B cell (primary cell): ENCODE measurements at regions not wholly inside any gene's neighbourhood (a gene's known extent, or its start where the extent isn't known, plus 50 kb on each side); places are given as distances from the start of the nearest gene placed in this dataset.

Experiments used
- ATAC-seq: fragments of 200-7000 bp; cut with Tn5 transposase; one replicate; pipeline ENCODE4 v1.10.0; 2021; ENCODE audit warnings: low read depth, mild to moderate bottlenecking, moderate number of reproducible peaks, moderate library complexity
- CTCF ChIA-PET: fragments of 350-600 bp; sonication (Branson Sonifier 250); formaldehyde crosslinking; loops from one replicate; lab custom pipeline; 2021; ENCODE audit warnings: antibody characterized with exemption, inconsistent platforms; lab: Charles Lee
- POLR2A ChIA-PET: fragments of 350-600 bp; sonication (Branson Sonifier 250); formaldehyde crosslinking; loops from one replicate; lab custom pipeline; 2021; ENCODE audit warnings: antibody characterized with exemption; lab: Charles Lee
- DNase-seq: peaks from one replicate; pipeline ENCODE4 v3.0.0; 2013
- H2AFZ ChIP-seq: 2 replicates; pipeline ENCODE4 v1.6.1; 2012; ENCODE audit warnings: mild to moderate bottlenecking, low read depth, low read length; ENCODE audit not compliant: insufficient read depth, poor library complexity, severe bottlenecking
- H3K27ac ChIP-seq, 2 donors: 1 replicate in 1 of 2; 2 replicates in 1 of 2; pipeline ENCODE4 v1.5.1; 2012 to 2013; ENCODE audit warnings: low read length in 2 of 2, mild to moderate bottlenecking in 2 of 2, moderate library complexity in 1 of 2
- H3K27me3 ChIP-seq, 4 experiments: fragments of 200-600 bp in 1 of 4; sonication (generic) in 1 of 4; replicated peaks in 1 of 4; 1 replicate in 2 of 4; 2 replicates in 2 of 4; pipeline versions ENCODE4 v1.6.1 to v1.7.0; 2013 to 2016; ENCODE audit warnings: low read length in 3 of 4, mild to moderate bottlenecking in 2 of 4, mixed read lengths in 1 of 4, moderate library complexity in 1 of 4; ENCODE audit not compliant: insufficient read depth in 4 of 4, control insufficient read depth in 3 of 4; ENCODE audit errors: control extremely low read depth in 1 of 4
- H3K36me3 ChIP-seq, 2 experiments: replicated peaks in 1 of 2; 1 replicate in 1 of 2; 2 replicates in 1 of 2; pipeline versions ENCODE4 v1.6.1 to v1.7.1; 2013; ENCODE audit warnings: low read length in 1 of 2; ENCODE audit not compliant: insufficient read depth in 2 of 2, control insufficient read depth in 1 of 2; ENCODE audit errors: control extremely low read depth in 1 of 2, extremely low read depth in 1 of 2
- H3K4me1 ChIP-seq, 2 donors: fragments of 200-600 bp in 1 of 2; sonication (generic) in 1 of 2; 1 replicate in 1 of 2; 2 replicates in 1 of 2; pipeline versions ENCODE4 v1.5.1 to v1.6.1; 2013 to 2017; ENCODE audit warnings: low read length in 2 of 2; ENCODE audit not compliant: control insufficient read depth in 2 of 2, insufficient read depth in 2 of 2
- H3K4me2 ChIP-seq: replicated peaks from 2 replicates; pipeline ENCODE3; 2012; ENCODE audit warnings: mild to moderate bottlenecking, low read depth, low read length; ENCODE audit not compliant: poor library complexity, severe bottlenecking
- H3K4me3 ChIP-seq, 5 experiments: fragments of 200-600 bp in 1 of 5; sonication (generic) in 1 of 5; 1 replicate in 3 of 5; 2 replicates in 2 of 5; pipeline versions ENCODE4 v1.5.1 to v1.7.0; 2011 to 2016; ENCODE audit warnings: low read length in 4 of 5, mild to moderate bottlenecking in 4 of 5, low read depth in 2 of 5, control low read depth in 1 of 5, moderate library complexity in 1 of 5; ENCODE audit not compliant: insufficient read depth in 1 of 5; ENCODE audit errors: control extremely low read depth in 1 of 5, extremely low read depth in 1 of 5
- H3K79me2 ChIP-seq: fragments of 200-600 bp; sonication (generic); one replicate; pipeline ENCODE4 v1.6.0; 2016; ENCODE audit warnings: low read length; ENCODE audit not compliant: control insufficient read depth, insufficient read depth
- H3K9ac ChIP-seq: fragments of 200-600 bp; sonication (generic); 2 replicates; pipeline ENCODE4 v1.6.1; 2017; ENCODE audit warnings: mild to moderate bottlenecking, low read length, moderate library complexity
- H3K9me3 ChIP-seq, 3 donors: one replicate each; pipeline versions ENCODE4 v1.6.1 to v1.7.1; 2013; ENCODE audit warnings: low read length in 2 of 3; ENCODE audit not compliant: control insufficient read depth in 2 of 3, insufficient read depth in 1 of 3; ENCODE audit errors: control extremely low read depth in 1 of 3
- H4K20me1 ChIP-seq: 2 replicates; pipeline ENCODE4 v1.6.0; 2012; ENCODE audit warnings: mild to moderate bottlenecking, low read length; ENCODE audit not compliant: insufficient read depth, control insufficient read depth, poor library complexity, severe bottlenecking
- H3K27ac Mint-ChIP-seq: one replicate; pipeline ENCODE4 v1.8.0; 2021; ENCODE audit warnings: mixed read lengths
- H3K27me3 Mint-ChIP-seq: one replicate; pipeline ENCODE4 v1.8.0; 2021; ENCODE audit warnings: mixed read lengths
- H3K4me1 Mint-ChIP-seq: one replicate; pipeline ENCODE4 v1.8.0; 2021; ENCODE audit warnings: mixed read lengths
- H3K4me3 Mint-ChIP-seq: one replicate; pipeline ENCODE4 v1.8.0; 2021; ENCODE audit warnings: mixed read lengths
- H3K9me3 Mint-ChIP-seq: one replicate; pipeline ENCODE4 v1.8.0; 2022; ENCODE audit warnings: mixed read lengths; ENCODE audit not compliant: insufficient read depth
- CTCF ChIP-seq: fragments of 200-600 bp; IDR thresholded peaks from one replicate; pipeline ENCODE4 v1.8.0; 2022; ENCODE audit warnings: antibody characterized with exemption, mild to moderate bottlenecking
- EZH2 ChIP-seq: IDR thresholded peaks from 2 replicates; pipeline ENCODE4 v1.6.1; 2012; ENCODE audit warnings: borderline replicate concordance, low read depth, mild to moderate bottlenecking, moderate library complexity, low read length; ENCODE audit not compliant: insufficient read depth, poor library complexity, severe bottlenecking
- WGBS: methylation state at CpG from one replicate; pipeline ENCODE4 v1.1.5; 2013; ENCODE audit warnings: missing lambda C conversion rate; ENCODE audit not compliant: insufficient coverage; 5-methylcytosine and 5-hydroxymethylcytosine counted together
- intact Hi-C: fragments of 100-400 bp; cut with micrococcal nuclease; formaldehyde crosslinking; loops from one replicate; pipeline ENCODE4 v1.10.0; 2022

- Histone ChIP-seq H2AFZ (no peak overlapping the region), H3K27ac (no peak overlapping the region), H3K4me1 (no peaks in the 10 kb centered on the region), H3K9me3 (no peaks in the 10 kb centered on the region), H3K36me3 (no peaks in the 10 kb centered on the region), H3K79me2 (no peaks in the 10 kb centered on the region), H3K9ac (no peak overlapping the region), H3K4me2 (no peak overlapping the region), H4K20me1 (no peaks in the 10 kb centered on the region), H3K4me3 (no peak overlapping the region), H3K27me3 (no peaks in the 10 kb centered on the region)
- WGBS, result 100% methylated on average over 1 of the region's 2 CpGs
- intact Hi-C loops, result no loop called here
- CTCF ChIA-PET, result no interaction called here
- no peak for ATAC-seq
- DNase-seq, result no peak
- Mint-ChIP-seq H3K27ac (no peak overlapping the region), H3K4me1 (no peaks in the 10 kb centered on the region), H3K27me3 (peaks cover 9% of the 10 kb centered on the region), H3K4me3 (no peak overlapping the region), H3K9me3 (no peaks in the 10 kb centered on the region)
- no peak for TF ChIP-seq EZH2
- TF ChIP-seq CTCF, result no peak
- POLR2A ChIA-PET, result no interaction called here
Measured at GRCh38 chr2:220103596-220103995, 476.2 kb downstream of the SLC4A3 start.

- TF ChIP-seq CTCF (no peak), EZH2 (no peak)
- Mint-ChIP-seq H3K27ac (no peak overlapping the region), H3K4me1 (no peaks in the 10 kb centered on the region), H3K27me3 (peaks cover 9% of the 10 kb centered on the region), H3K9me3 (no peaks in the 10 kb centered on the region), H3K4me3 (no peak overlapping the region)
- Histone ChIP-seq H3K9ac (no peak overlapping the region), H3K27ac (no peak overlapping the region), H4K20me1 (no peaks in the 10 kb centered on the region), H2AFZ (no peak overlapping the region), H3K4me1 (no peaks in the 10 kb centered on the region), H3K27me3 (no peaks in the 10 kb centered on the region), H3K4me2 (no peak overlapping the region), H3K9me3 (no peaks in the 10 kb centered on the region), H3K79me2 (no peaks in the 10 kb centered on the region), H3K36me3 (no peaks in the 10 kb centered on the region), H3K4me3 (no peak overlapping the region)
- 28% methylated on average over 5 of the region's 7 CpGs for WGBS
- no peak for ATAC-seq
- DNase-seq, result no peak
- intact Hi-C loops, result no loop called here
- ChIA-PET CTCF (no interaction called here), POLR2A (no interaction called here)
Measured at GRCh38 chr2:220104871-220105351, 477.5 kb downstream of the SLC4A3 start.
